Stomach (tissue), 8 donors: ENCODE measurements at regions not wholly inside any gene's neighbourhood (a gene's known extent, or its start where the extent isn't known, plus 50 kb on each side); places are given as distances from the start of the nearest gene placed in this dataset.

Experiments used
- DNase-seq, 2 donors: peaks; one replicate each; pipeline versions ENCODE4 v3.0.0 to v3.0.0-alpha.2; 2013 to 2019
- H3K27ac ChIP-seq, 5 donors: fragments of 200-600 bp in 4 of 5; sonication (generic) in 4 of 5; one replicate each; pipeline ENCODE4 v1.5.1; 2013 to 2019; ENCODE audit warnings: mild to moderate bottlenecking in 1 of 5, moderate library complexity in 1 of 5
- H3K27me3 ChIP-seq, 3 donors: fragments of 200-600 bp; sonication (generic); one replicate each; pipeline ENCODE4 v1.5.1; 2017 to 2019; ENCODE audit warnings: mixed run types in 1 of 3
- H3K36me3 ChIP-seq, 4 donors: fragments of 200-600 bp; sonication (generic); 1 replicate in 3 of 4; 2 replicates in 1 of 4; pipeline ENCODE4 v1.5.1; 2016 to 2019
- H3K4me1 ChIP-seq, 4 donors: fragments of 200-600 bp; sonication (generic); one replicate each; pipeline ENCODE4 v1.5.1; 2016 to 2019
- H3K4me3 ChIP-seq, 4 donors: fragments of 200-600 bp; sonication (generic) in 3 of 4; one replicate each; pipeline ENCODE4 v1.5.1; 2016 to 2019; ENCODE audit warnings: mild to moderate bottlenecking in 1 of 4
- H3K9me3 ChIP-seq, 4 donors: fragments of 200-600 bp; sonication (generic); one replicate each; pipeline ENCODE4 v1.5.1; 2016 to 2019
- CTCF ChIP-seq, 7 experiments: fragments of 450-650 bp in 4 of 7; fragments of 200-600 bp in 3 of 7; sonication (generic) in 3 of 7; IDR thresholded peaks; one replicate each; pipeline ENCODE4 v1.5.1; 2016 to 2019; ENCODE audit warnings: antibody characterized with exemption in 7 of 7, control low read depth in 2 of 7, mild to moderate bottlenecking in 1 of 7
- EP300 ChIP-seq: sonication (generic); formaldehyde crosslinking; IDR thresholded peaks from one replicate; pipeline ENCODE4 v1.6.1; 2017; ENCODE audit warnings: antibody characterized with exemption
- POLR2A ChIP-seq, 4 donors: fragments of 450-650 bp; IDR thresholded peaks; one replicate each; pipeline ENCODE4 v1.6.1; 2016; ENCODE audit warnings: antibody characterized with exemption in 4 of 4, control low read depth in 2 of 4, mild to moderate bottlenecking in 1 of 4, moderate library complexity in 1 of 4
- POLR2AphosphoS5 ChIP-seq, 3 donors: sonication (generic); formaldehyde crosslinking; IDR thresholded peaks; one replicate each; pipeline ENCODE4 v1.6.1; 2016; ENCODE audit warnings: antibody characterized with exemption in 3 of 3
- WGBS, 5 donors: extraction: QIAGEN DNeasy Blood & Tissue Kit in 3 of 5; methylation state at CpG; one replicate each; pipeline versions ENCODE4 v1.1.5 to v1.1.7; 2013 to 2018; 5-methylcytosine and 5-hydroxymethylcytosine counted together
- intact Hi-C: fragments of 100-400 bp; cut with DNase I; formaldehyde crosslinking; loops from one replicate; pipeline ENCODE4 v1.15.1; 2023; ENCODE audit warnings: low total_unique reads
- donor health status: healthy with polysubstance abuse.
- donor health status: Bipolar disorder and iron deficiency.
- donor health status: healthy.

GRCh38 chr20:7672571-7672970, 267.7 kb downstream of the HAO1 start:
- Histone ChIP-seq H3K9me3 (peaks cover 0 to 8% (median 0%) of the 10 kb centered on the region in 4 donors), H3K27me3 (no peaks in the 10 kb centered on the region), H3K4me3 (no peak overlapping the region), H3K4me1 (no peaks in the 10 kb centered on the region), H3K27ac (no peak overlapping the region), H3K36me3 (no peaks in the 10 kb centered on the region)
- WGBS, 5 donors = 79 to 91% (median 84%) methylated on average over 7 of the region's 7 CpGs
- TF ChIP-seq POLR2A (IDR thresholded peaks at IDR 0.05) = no peak
- no peak for TF ChIP-seq POLR2AphosphoS5 (IDR thresholded peaks at IDR 0.05)
- TF ChIP-seq EP300 = no peak
- no peak for TF ChIP-seq CTCF (IDR thresholded peaks at IDR 0.05)
- intact Hi-C loops = no loop called here
- no peak for DNase-seq

GRCh38 chr20:7673841-7674240, 266.4 kb downstream of the HAO1 start:
- Histone ChIP-seq H3K36me3 (no peaks in the 10 kb centered on the region), H3K9me3 (peaks cover 0 to 8% (median 0%) of the 10 kb centered on the region in 4 donors), H3K4me3 (no peak overlapping the region), H3K27ac (no peak overlapping the region), H3K27me3 (no peaks in the 10 kb centered on the region), H3K4me1 (no peaks in the 10 kb centered on the region)
- WGBS, 5 donors = 57 to 88% (median 71%) methylated on average over 2 of the region's 2 CpGs
- TF ChIP-seq CTCF (IDR thresholded peaks at IDR 0.05) = no peak
- no peak for TF ChIP-seq EP300
- no peak for TF ChIP-seq POLR2AphosphoS5 (IDR thresholded peaks at IDR 0.05)
- no peak for TF ChIP-seq POLR2A (IDR thresholded peaks at IDR 0.05)
- intact Hi-C loops = no loop called here
- DNase-seq = no peak

GRCh38 chr20:7682916-7683315, 257.3 kb downstream of the HAO1 start:
- intact Hi-C loops = no loop called here
- WGBS, 5 donors = 82 to 86% (median 84%) methylated on average over 3 of the region's 3 CpGs
- DNase-seq = no peak

GRCh38 chr20:7687065-7687464, 253.2 kb downstream of the HAO1 start:
- Histone ChIP-seq H3K4me1 (no peaks in the 10 kb centered on the region), H3K27me3 (no peaks in the 10 kb centered on the region), H3K9me3 (no peaks in the 10 kb centered on the region), H3K4me3 (no peak overlapping the region), H3K27ac (no peak overlapping the region), H3K36me3 (no peaks in the 10 kb centered on the region)
- DNase-seq = no peak
- TF ChIP-seq CTCF (IDR thresholded peaks at IDR 0.05) = no peak
- no peak for TF ChIP-seq EP300
- TF ChIP-seq POLR2AphosphoS5 (IDR thresholded peaks at IDR 0.05) = no peak
- no peak for TF ChIP-seq POLR2A (IDR thresholded peaks at IDR 0.05)
- intact Hi-C loops = no loop called here

More at GRCh38 chr20:7682916-7683315, 257.3 kb downstream of the HAO1 start:
- H3K36me3 ChIP-seq = no peaks in the 10 kb centered on the region
- H3K4me1 ChIP-seq = no peaks in the 10 kb centered on the region
- no peaks in the 10 kb centered on the region for H3K9me3 ChIP-seq
- no peaks in the 10 kb centered on the region for H3K27me3 ChIP-seq
- no peak overlapping the region for H3K4me3 ChIP-seq
- no peak for TF ChIP-seq CTCF (IDR thresholded peaks at IDR 0.05)
- TF ChIP-seq EP300 = no peak
- TF ChIP-seq POLR2A (IDR thresholded peaks at IDR 0.05) = no peak
- no peak for TF ChIP-seq POLR2AphosphoS5 (IDR thresholded peaks at IDR 0.05)
- no peak overlapping the region for H3K27ac ChIP-seq
